Type B pancreatic cell (in vitro differentiated cells): ENCODE measurements at regions not wholly inside any gene's neighbourhood (a gene's known extent, or its start where the extent isn't known, plus 50 kb on each side); places are given as distances from the start of the nearest gene placed in this dataset.
A peak's percentile ranks its signal among the peaks of the same experiment; 100 is the strongest.
"Not testable (repeated sequence)": the region's sequence is repeated elsewhere in the genome, so short reads cannot be mapped to it uniquely, and the experiment has no call there.

Source experiments
- DNase-seq: peaks from one replicate; pipeline ENCODE4 v3.0.0; 2021; ENCODE audit warnings: mixed read lengths; ENCODE audit not compliant: unreplicated experiment; ENCODE audit errors: extremely low spot score
- H3K27ac Mint-ChIP-seq: 2 replicates; pipeline ENCODE4 v1.8.0; 2021; ENCODE audit warnings: mild to moderate bottlenecking, mixed read lengths
- H3K27me3 Mint-ChIP-seq: 2 replicates; pipeline ENCODE4 v1.8.0; 2021; ENCODE audit warnings: mixed read lengths
- H3K36me3 Mint-ChIP-seq: 2 replicates; pipeline ENCODE4 v1.8.0; 2021; ENCODE audit warnings: mixed read lengths
- H3K4me1 Mint-ChIP-seq: one replicate; pipeline ENCODE4 v1.8.0; 2021; ENCODE audit warnings: mixed read lengths; ENCODE audit not compliant: unreplicated experiment
- H3K4me3 Mint-ChIP-seq: 2 replicates; pipeline ENCODE4 v1.8.0; 2021; ENCODE audit warnings: mild to moderate bottlenecking, mixed read lengths
- H3K9me3 Mint-ChIP-seq: 2 replicates; pipeline ENCODE4 v1.8.0; 2021; ENCODE audit warnings: mixed read lengths
- CTCF ChIP-seq: fragments of 200-600 bp; sonication (generic); conservative IDR thresholded peaks from 2 replicates; pipeline ENCODE4 v1.5.0; 2021; ENCODE audit warnings: antibody characterized with exemption, mild to moderate bottlenecking

GRCh38 chr20:47847884-47848485, 62.7 kb upstream of the SULF2 start:
- Mint-ChIP-seq H3K4me3 (no peak overlapping the region), H3K27me3 (peaks cover 18% of the 10 kb centered on the region), H3K36me3 (peaks cover 4% of the 10 kb centered on the region), H3K4me1 (peaks cover 36% of the 10 kb centered on the region), H3K9me3 (no peaks in the 10 kb centered on the region), H3K27ac (no peak overlapping the region)
- DNase-seq: no peak
- TF ChIP-seq CTCF: no peak

GRCh38 chr20:47847220-47847619, 61.9 kb upstream of the SULF2 start:
- not testable (repeated sequence) for H3K9me3 Mint-ChIP-seq, H3K36me3 Mint-ChIP-seq, H3K4me3 Mint-ChIP-seq, DNase-seq, H3K27ac Mint-ChIP-seq
- peaks cover 36% of the 10 kb centered on the region for H3K4me1 Mint-ChIP-seq
- peaks cover 18% of the 10 kb centered on the region for H3K27me3 Mint-ChIP-seq

- H3K4me1 Mint-ChIP-seq: peaks cover 42% of the 10 kb centered on the region
- not testable (repeated sequence) for H3K4me3 Mint-ChIP-seq, DNase-seq, H3K27ac Mint-ChIP-seq, H3K9me3 Mint-ChIP-seq, H3K36me3 Mint-ChIP-seq
- H3K27me3 Mint-ChIP-seq: peaks cover 22% of the 10 kb centered on the region
These were observed 61.4 kb upstream of the SULF2 start for GRCh38 chr20:47846651-47847050.

GRCh38 chr20:47845382-47845977, 60.2 kb upstream of the SULF2 start:
- H3K27me3 Mint-ChIP-seq: peaks cover 18% of the 10 kb centered on the region
- DNase-seq, H3K4me3 Mint-ChIP-seq, H3K9me3 Mint-ChIP-seq, H3K36me3 Mint-ChIP-seq: not testable (repeated sequence)
- peak overlapping the region; percentile 11 for H3K27ac Mint-ChIP-seq
- peaks cover 42% of the 10 kb centered on the region for H3K4me1 Mint-ChIP-seq

- H3K27me3 Mint-ChIP-seq: peaks cover 14% of the 10 kb centered on the region
- peaks cover 42% of the 10 kb centered on the region for H3K4me1 Mint-ChIP-seq
- not testable (repeated sequence) for DNase-seq, H3K36me3 Mint-ChIP-seq, H3K9me3 Mint-ChIP-seq, H3K4me3 Mint-ChIP-seq
- H3K27ac Mint-ChIP-seq: peak overlapping the region; percentile 72
These were observed 59.3 kb upstream of the SULF2 start for GRCh38 chr20:47844568-47844906.

- no peaks in the 10 kb centered on the region for H3K9me3 Mint-ChIP-seq
- peaks cover 13% of the 10 kb centered on the region for H3K27me3 Mint-ChIP-seq
- H3K36me3 Mint-ChIP-seq: no peaks in the 10 kb centered on the region
- H3K4me3 Mint-ChIP-seq: no peak overlapping the region
- H3K27ac Mint-ChIP-seq: peak overlapping the region; percentile 72
- no peak for DNase-seq
- H3K4me1 Mint-ChIP-seq: peaks cover 40% of the 10 kb centered on the region
- TF ChIP-seq CTCF: no peak
These were observed 58.7 kb upstream of the SULF2 start for GRCh38 chr20:47843886-47844567.

- not testable (repeated sequence) for H3K36me3 Mint-ChIP-seq, DNase-seq, H3K9me3 Mint-ChIP-seq, H3K27me3 Mint-ChIP-seq, H3K4me3 Mint-ChIP-seq
- Mint-ChIP-seq H3K4me1 (peaks cover 29% of the 10 kb centered on the region), H3K27ac (peak overlapping the region; percentile 29)
These were observed 57.7 kb upstream of the SULF2 start for GRCh38 chr20:47842950-47843349.

GRCh38 chr20:47842004-47842403, 56.7 kb upstream of the SULF2 start:
- H3K4me3 Mint-ChIP-seq, H3K9me3 Mint-ChIP-seq, H3K36me3 Mint-ChIP-seq, H3K27me3 Mint-ChIP-seq, H3K27ac Mint-ChIP-seq, DNase-seq: not testable (repeated sequence)
- H3K4me1 Mint-ChIP-seq: peaks cover 23% of the 10 kb centered on the region

- H3K27me3 Mint-ChIP-seq, DNase-seq, H3K27ac Mint-ChIP-seq, H3K9me3 Mint-ChIP-seq, H3K4me1 Mint-ChIP-seq, H3K36me3 Mint-ChIP-seq, H3K4me3 Mint-ChIP-seq: not testable (repeated sequence)
These were observed 51.1 kb upstream of the SULF2 start for GRCh38 chr20:47836256-47836817.
